Prostate gland (tissue), 2 donors: ENCODE measurements at regions not wholly inside any gene's neighbourhood (a gene's known extent, or its start where the extent isn't known, plus 50 kb on each side); places are given as distances from the start of the nearest gene placed in this dataset.

Experiments used
- CTCF ChIP-seq, 4 experiments: fragments of 200-600 bp in 2 of 4; fragments of 450-650 bp in 2 of 4; sonication (generic) in 2 of 4; IDR thresholded peaks; 1 replicate in 3 of 4; 2 replicates in 1 of 4; pipeline ENCODE4 v1.5.1; 2016 to 2019; ENCODE audit warnings: antibody characterized with exemption in 4 of 4, mild to moderate bottlenecking in 2 of 4, moderate library complexity in 2 of 4
- POLR2A ChIP-seq: fragments of 450-650 bp; IDR thresholded peaks from one replicate; pipeline ENCODE4 v1.6.1; 2016; ENCODE audit warnings: antibody characterized with exemption, mild to moderate bottlenecking
- POLR2AphosphoS5 ChIP-seq: sonication (generic); formaldehyde crosslinking; IDR thresholded peaks from one replicate; pipeline ENCODE4 v1.6.1; 2017; ENCODE audit warnings: antibody characterized with exemption

GRCh38 chr4:159902648-159903047 is 799.8 kb downstream of the RAPGEF2 start:
- TF ChIP-seq CTCF (IDR thresholded peaks at IDR 0.05), result no peak
- TF ChIP-seq POLR2A, result no peak
- no peak for TF ChIP-seq POLR2AphosphoS5
